ENCODE measurements at regions not wholly inside any gene's neighbourhood (a gene's known extent, or its start where the extent isn't known, plus 50 kb on each side); places are given as distances from the start of the nearest gene placed in this dataset.
"Not testable (repeated sequence)": the region's sequence is repeated elsewhere in the genome, so short reads cannot be mapped to it uniquely, and the experiment has no call there.

DNA sequence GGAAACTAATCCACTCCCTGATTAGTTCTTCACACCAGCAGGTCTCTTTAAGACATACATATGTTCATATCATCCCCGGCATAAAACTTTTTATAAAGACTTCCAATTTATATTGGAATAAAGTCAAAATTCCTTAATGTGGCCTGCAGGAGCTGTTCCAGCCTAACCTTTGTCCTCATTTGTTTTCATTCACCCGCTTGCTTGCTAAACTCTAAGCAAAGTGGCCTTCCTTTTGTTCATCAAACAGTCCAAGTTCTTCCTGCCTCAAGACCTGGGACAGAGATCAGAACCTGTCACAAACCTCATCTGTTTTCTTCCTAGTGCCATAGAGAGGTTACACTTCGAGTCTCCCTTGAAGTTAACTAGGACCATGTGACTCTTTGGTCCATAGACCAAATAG is 339.4 kb upstream of the ID2 start:
- DNase-seq (ENCODE audit: low read depth), result no peak

DNA sequence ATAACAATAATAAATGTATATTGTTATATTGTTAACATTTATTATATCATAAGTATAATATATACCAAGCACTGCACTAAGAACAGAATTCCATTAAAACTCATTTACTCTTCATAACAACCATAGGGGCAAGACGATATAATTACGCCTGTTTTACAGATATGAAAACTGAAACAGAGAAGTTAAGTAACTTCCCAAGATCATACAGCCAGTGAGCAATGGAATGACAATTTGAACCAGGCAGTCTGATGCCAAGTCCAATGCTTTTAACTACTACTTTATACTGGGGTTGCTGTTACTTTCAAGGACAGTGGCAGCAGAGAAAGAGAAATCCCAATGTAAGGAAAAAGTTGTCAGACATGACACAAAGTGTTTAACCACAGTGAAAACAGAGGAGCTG is 338.8 kb upstream of the ID2 start:
- DNase-seq (ENCODE audit: low read depth), result no peak

DNA sequence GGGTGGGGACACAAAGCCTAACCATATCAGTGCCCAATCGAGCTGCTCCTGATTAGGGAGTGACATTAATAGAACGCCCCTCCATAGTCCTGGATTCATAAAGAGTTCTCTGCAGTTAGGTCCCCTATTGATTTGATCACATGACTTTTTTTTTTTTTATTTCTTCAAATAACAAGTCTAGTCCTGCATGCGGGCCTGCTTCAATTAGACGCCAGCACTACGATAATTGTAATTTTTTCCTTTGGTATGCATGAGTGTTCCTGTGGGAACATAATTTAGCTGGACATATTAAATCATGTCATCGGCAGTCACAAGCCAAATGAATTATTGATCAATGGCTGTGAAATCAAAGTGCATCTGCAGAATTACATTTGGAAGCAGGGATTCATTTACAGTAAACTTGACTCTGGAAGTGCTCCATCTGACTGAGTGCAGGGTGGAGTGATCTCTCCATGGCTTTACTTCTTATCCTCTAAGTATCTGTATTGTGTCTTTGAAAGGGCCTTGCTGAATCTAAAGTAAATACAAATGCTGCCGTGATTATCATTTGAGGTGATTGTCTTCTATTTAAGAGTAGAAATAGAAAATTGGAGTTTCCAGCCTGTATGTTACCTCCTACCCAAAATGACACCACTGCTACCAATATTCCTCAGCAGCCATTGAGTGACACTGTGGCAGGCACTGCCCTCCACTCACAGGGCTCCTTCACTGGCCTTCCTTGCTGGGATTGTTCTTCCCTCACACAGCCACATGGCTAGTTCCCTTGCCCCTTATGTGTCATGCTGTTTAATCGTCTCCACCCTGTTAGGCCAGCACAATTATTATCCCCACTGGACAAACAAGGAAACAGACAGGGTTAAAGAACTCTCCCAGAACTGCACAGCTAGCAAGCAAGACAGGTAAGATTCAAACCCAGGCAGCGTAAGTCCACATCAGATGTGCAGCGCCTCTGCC is 337.4 kb upstream of the ID2 start:
- DNase-seq (ENCODE audit: low read depth), result no peak

DNA sequence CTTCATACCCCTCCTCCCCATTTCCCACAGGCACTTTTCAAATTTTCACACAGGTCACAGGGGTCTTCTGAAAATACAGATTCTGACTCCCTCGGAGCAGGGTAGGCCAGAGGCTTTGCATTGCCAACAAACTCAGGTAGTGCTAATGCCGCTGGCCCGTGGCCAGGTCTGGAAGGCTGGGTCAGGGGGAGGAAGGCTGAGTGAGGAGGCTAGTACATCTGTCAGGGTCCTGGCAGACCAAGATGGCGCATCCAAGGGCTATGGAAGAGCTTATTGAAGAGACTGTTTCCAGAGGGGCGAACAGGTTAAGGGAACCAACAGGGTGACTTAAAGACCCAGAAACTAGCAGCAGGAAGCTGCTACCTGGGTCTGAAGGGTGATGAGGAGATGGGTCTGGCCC is 336.7 kb upstream of the ID2 start:
- no peak for DNase-seq (ENCODE audit: low read depth)

DNA sequence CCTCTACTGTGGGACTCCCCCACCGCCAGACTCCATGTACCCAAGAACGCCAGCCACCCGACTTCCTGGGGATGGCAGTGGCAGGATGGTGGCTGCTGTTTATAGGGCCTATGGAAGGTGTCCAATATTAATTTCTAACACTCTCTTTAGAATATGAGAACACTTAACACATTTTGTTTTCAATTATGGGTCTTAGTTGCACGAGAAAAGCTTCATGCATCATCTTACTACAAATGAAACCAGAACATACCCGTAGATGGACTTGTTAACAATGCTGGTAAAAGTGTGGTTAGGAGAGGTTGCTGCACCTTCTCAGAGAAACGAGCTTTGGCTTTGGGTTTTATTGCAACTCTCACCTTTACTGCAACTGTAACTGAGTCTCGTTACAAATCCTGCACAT is 335.6 kb upstream of the ID2 start:
- no peak for DNase-seq (ENCODE audit: low read depth)

DNA sequence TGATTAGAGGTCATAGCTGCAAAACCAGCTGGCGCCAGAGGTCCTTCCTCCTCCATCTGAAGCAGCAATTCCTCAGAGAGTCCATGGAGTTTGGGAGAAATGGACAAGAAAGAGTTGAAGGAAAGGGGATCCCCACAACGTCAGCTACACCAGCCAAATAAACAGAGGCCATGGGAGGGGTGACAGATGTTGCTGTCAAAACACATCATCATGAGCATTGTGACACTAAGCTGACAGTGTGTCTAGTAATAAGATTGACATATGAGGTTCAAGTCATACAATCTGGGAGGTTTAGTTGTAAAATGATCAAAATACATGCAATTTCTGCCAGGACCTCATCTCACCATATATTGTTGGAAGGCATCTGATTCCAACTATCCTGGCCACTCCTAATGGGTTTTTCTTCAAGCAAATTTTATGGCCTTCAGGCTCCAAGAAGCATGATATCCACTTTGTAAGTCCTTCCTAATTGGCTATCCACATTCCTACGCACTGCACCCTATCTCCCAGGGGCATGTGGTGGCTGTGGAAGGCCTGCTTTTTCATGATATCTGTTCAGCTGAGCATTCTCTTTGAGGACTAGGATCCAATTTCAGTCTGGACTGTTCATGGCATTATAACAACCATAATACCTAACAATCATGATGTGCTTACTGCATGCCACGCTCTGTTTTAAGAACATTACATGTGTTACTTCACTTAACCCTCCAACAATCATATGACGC is 335.0 kb upstream of the ID2 start:
- DNase-seq (ENCODE audit: low read depth), result no peak

DNA sequence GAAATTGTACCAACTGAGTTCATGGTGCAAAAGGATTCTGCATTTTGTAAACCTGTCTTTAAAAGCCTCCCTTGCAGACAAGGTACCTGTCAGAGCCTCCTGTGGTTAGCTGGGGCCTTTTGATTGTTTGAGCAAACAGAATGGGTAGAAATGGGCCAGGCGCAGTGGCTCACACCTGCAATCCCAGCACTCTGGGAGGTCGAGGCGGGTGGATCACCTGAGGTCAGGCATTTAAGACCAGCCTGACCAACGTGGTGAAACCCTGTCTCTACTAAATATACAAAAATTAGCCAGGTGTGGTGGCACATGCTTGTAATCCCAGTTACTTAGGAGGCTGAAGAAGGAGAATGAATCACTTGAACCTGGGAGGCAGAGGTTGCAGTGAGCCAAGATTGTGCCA is 332.9 kb upstream of the ID2 start:
- not testable (repeated sequence) for DNase-seq (ENCODE audit: low read depth)

DNA sequence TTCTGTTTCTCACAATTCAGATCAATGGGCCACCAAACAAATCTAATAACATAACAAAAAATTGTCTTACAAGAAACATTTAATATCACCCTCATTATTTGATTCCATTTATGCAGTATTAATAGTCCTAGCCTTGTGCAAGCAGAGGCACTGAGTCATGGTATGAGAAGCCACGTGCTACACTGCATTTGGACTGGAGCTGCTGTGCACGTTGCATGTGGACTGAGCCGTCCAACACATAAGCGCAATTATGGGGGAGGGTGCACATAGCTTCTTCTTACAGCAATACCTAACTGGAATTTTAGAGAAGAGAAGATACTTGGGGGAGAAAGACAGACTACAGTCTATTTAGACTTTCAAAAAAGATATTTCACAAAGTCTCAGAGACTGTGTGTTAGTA is 329.6 kb upstream of the ID2 start:
- no peak for DNase-seq (ENCODE audit: low read depth)

DNA sequence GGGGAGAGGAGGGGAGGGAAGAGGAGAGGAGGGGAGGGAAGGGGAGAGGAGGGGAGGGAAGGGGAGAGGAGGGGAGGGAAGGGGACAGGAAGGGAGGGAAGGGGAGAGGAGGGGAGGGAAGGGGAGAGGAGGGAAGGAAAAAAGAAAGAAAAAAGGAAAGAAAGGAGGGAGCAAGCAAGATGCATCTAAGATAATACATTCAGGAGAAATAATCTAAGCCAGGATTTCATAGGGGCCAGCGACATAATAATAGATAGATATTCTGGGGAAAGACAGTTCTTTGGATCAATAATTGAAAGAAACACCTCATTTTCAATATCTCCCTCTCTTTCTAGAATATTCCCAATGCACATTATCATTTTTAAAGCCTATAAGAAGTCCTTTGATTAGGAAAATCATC is 328.9 kb upstream of the ID2 start:
- DNase-seq (ENCODE audit: low read depth), result no peak

DNA sequence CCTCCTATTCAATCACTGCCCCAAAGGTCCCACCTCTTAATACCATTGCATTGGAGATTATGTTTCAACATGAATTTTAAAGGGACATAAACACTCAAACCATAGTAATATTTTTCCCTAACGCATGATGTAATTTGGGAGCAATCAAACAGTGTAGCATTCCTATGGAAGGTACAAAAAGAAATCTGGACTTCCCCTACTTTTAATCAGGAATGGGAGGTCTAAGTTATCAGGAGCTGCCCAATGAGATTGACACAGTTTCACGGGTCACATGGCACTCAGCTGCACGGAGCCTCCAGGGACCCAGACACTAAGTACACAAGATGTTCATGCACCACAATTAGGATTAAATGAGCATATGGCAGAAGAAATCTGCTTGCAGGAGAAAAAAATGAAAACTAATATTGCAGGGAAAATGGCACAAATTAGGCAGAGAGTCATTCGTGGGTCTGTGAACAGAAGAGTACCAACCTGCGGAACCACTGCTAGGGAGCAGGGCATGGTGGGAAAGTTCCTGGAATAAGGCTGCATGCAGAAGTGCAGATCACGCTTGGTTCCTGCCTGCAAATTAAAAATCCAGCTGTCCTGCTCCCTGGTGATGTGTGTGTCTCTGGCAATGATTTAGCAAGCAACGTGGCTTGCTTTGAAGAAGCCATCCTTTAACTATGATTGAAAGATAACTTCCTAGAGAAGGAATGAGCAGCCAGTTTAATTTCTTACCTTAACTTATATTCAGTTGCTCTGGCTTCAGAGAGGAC is 326.6 kb upstream of the ID2 start:
- DNase-seq (ENCODE audit: low read depth), result no peak

DNA sequence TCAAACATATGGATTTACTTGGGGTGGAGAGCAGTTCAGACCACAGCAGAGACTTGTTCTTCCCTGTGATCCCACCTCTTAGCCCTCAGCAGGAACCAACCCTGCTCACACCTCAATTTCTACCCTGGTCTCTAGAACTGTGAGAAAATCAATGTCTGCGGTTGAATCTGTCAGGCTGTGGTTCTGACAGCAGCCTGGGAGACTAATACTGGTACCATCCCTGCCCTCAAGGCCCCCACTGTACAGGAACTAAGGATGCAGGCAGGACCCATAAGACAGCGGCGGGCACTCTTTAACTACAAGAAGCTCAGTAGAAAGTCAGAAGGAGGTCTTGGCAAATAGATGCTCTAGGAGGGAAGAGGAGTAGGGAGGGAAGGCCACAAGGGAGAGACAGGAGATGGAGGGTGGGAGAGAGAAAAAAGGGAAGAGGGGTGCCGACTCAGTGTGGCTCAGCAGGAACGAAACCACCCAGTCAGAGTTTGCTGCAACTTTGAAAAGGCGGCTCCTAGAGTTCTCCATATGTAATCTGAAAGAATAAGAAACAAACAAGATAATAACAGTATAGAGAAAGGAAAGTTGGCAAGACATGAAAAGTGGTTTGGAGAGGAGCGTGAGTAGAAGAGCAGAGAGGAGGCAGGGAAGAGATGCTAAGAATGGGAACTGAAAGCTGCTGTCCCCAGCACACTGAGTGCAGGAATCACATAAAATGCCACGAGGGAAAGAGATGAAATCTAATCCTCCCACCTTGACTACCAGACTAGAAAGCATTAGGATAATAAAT is 323.9 kb upstream of the ID2 start:
- no peak for DNase-seq (ENCODE audit: low read depth)

DNA sequence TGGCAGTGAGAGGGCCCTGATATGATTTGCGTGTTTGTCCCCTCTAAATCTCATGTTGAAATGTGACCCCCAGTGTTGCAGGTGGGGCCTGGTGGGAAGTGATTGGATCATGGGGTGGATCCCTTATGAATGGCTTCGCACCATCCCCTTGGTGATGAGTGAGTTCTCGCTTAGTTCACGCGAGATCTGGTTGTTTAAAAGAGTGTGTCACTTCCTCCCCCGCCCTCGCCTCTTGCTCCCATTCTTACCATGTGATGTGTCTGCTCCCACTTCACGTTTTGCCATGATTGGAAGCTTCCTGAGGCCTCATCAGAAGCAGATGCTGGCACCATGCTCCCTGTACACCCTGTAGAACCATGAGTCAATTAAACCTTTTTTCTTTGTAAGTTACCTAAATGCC is 319.9 kb upstream of the ID2 start:
- DNase-seq (ENCODE audit: low read depth), result no peak

DNA sequence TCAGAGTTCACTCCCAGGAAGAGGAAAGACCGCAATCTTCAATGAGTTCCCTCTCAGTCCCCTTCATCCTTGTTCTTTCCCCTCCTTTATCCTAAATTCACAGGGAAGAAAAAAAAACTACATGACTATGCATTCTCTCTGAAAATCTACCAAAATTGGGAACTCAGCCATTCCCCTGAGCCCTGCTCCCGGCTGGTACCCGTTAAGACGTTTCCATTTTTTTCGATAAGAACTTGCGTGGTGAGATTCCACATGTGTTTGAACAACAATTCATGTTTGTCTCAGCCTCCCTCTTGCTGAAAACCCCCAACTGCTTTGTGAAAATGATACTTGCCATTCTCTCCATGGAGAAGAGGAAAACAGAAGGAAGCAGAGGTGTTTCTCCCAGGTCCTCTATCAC is 318.7 kb upstream of the ID2 start:
- DNase-seq (ENCODE audit: low read depth), result no peak

DNA sequence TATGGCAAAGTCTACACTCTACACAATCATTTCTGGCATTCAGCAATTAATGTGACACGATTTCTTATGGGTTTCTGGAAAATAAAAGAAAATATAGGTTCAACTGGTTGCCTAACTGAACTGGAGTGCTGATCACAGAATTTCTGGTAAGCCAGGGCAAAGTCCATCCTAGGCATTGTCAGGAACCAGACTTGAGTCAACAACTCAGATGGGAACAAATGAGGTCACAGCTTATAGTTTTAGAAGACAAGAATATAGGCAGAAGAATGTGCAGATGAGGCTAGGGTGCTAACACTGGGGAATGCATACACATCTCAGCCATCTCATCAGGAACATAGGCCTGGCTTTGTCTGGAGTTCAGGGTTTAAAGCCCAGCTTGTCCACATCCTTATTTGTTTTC is 317.2 kb upstream of the ID2 start:
- DNase-seq (ENCODE audit: low read depth), result no peak

DNA sequence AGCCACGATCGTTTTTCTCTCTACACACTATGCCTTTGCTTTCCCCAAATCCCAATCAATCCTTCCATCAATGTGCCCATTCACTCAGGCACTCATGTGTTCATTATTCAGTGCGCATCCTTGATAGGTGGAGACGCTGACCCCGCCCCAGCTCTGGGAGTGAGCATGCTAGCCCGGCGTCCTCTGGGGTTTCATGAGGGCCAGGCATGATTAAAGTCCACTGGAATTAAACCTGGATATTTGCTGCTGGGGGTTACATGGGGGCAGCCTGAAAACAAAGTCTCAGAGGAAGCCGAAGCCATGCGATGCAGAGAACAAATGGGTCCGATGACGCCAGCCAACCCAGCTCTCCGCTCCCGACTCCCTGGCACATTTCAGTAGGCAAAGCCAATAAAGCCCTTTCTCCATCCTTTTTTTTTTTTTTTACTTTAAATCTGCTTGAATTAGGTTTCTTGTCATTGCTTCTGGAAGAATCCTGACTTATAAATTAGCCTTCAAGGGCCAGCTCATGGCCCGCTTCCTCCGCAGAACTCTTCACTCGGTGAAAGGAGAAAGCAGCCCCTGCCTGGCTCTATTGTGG is 316.4 kb upstream of the ID2 start:
- DNase-seq (ENCODE audit: low read depth), result no peak

DNA sequence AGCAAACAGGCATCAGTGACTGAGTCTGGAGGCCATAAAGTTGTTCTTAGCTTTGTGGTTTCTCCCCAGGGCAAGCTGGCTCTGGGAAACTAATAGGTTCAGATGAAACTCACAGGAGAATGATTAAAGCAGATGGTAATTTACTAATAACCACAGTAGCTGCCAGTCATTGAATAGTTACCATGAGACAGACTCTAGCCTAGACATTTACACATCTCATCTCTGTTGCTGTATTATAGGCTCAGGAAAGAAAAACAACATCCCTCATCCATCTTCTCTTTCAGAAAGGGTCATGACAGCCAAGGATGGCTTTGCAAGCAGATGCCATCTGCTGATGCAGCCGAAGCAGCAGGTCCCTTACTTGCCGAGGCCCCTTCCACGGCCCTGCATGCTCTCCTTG is 314.0 kb upstream of the ID2 start:
- no peak for DNase-seq (ENCODE audit: low read depth)

DNA sequence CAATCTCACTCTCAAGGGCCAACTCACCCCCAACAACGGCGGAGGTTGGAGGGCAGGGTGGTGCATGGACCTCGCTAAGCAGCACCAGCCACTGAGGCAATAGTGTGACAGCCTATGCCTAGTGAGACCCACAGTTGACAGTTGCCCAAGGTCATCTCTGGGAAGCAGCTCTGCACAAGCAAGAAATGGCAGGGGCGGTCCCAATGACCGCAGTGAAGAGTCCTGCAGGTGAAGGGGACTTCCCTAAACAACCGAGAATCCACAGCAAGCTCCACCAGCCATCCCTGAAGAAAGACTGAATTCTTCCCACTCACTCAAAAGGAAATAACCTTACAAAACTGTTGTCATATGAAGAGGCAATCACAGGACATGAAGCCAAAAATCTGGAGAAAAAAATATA is 313.4 kb upstream of the ID2 start:
- DNase-seq (ENCODE audit: low read depth), result no peak

DNA sequence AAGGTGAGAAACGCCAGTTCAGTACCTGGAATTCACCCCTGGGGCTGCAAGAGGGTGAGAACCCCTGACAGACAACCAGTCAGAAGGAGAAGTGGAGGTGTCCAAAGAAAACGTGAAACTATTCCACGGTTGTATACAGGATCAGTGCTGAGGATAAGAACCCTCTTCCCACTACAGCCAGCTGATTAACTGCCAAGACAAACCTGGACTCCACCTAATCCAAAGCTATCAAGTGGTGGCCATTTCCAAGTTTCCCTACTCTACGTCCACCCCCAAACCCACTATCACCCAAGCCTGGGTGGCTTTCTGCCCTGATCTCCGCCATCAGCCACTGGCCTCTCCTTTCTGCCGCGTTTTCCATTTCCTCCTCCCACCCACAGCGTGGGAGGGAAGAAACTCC is 312.3 kb upstream of the ID2 start:
- DNase-seq (ENCODE audit: low read depth), result no peak

DNA sequence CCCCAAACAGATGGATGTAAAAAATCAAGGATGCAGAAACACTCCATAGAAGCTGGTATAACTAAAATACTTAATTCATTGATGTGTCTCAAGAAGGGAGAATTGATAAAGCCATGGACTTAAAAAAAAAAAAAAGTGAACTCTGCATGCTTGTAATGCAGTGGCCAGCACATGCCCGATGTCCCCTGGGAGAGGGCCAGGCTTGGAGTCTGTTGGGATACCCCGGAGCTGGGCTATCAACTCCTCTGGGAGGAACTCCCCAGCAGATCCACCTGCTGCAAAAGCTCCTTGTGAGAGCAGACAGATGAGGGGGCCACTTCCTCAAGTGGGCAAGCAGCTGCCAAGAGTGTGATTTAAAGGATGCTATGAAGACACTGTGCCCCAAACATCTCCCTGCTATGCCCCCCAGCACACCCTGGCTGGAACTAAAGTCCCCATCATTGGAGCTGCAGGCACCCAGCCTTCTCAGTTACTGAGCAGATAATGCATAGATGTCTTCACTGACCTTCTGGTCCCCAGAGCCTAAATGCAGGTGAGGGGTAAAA is 311.5 kb upstream of the ID2 start:
- DNase-seq (ENCODE audit: low read depth), result no peak

DNA sequence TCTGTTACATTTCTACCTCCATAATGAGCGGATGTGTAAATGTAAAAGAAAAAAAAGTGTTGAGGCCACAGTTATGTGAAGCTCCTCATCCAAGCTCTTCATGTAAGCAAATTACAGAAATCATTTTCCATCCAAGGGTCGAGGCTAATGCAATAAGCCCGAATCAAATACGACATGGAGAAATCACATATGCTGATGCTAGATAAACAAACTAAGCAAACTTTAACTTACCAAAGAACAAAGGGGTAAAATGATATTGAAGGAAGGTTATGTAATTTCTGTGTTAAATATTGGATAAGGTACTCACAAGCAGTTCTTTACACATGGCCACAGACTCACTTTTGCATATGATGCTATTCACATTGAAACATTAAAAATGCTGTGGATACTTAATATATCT is 310.2 kb upstream of the ID2 start:
- no peak for DNase-seq (ENCODE audit: low read depth)

DNA sequence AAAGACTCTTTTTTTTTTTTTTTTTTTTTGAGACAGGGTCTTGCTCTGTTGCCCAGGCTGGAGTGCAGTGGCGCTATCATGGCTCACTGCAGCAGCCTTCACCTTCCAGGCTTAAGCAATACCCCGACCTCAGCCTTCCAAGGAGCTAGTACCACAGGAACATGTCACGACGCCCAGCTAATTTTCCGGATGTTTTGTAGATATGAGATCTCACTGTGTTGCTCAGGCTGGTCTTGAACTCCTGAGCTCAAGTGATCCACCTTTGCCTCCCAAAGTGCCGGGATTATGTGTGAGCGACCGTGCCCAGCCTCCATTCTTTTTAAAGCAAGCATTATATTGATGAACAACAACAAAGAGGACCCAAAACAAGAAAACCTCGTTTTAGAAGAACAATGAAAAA is 307.1 kb upstream of the ID2 start:
- DNase-seq (ENCODE audit: low read depth), result no peak

Measured in stromal cell of bone marrow (primary cell).